AG04449 (cell line): ENCODE measurements at regions not wholly inside any gene's neighbourhood (a gene's known extent, or its start where the extent isn't known, plus 50 kb on each side); places are given as distances from the start of the nearest gene placed in this dataset.
A peak's percentile ranks its signal among the peaks of the same experiment; 100 is the strongest.

Source experiments
- CTCF ChIA-PET: fragments of 350-600 bp; formaldehyde crosslinking; extraction: SDS; loops from one replicate; lab custom pipeline; 2021; ENCODE audit warnings: antibody characterized with exemption; lab: Yijun Ruan, JAX
- POLR2A ChIA-PET: fragments of 400-600, 350-600 bp; formaldehyde crosslinking; extraction: SDS; loops from one replicate; lab custom pipeline; 2020; ENCODE audit warnings: antibody characterized with exemption, inconsistent platforms; lab: Yijun Ruan, JAX
- DNase-seq: peaks from one replicate; pipeline ENCODE4 v3.0.0-alpha.2; 2010; ENCODE audit warnings: low read depth, low spot score
- H3K4me3 ChIP-seq: 2 replicates; pipeline ENCODE4 v1.5.1; 2011; ENCODE audit warnings: low read depth, mild to moderate bottlenecking, control low read depth, low read length
- TF ChIP-seq, protein P1 (sequence below): IDR thresholded peaks from one replicate; pipeline ENCODE4 v1.5.1; 2011; ENCODE audit warnings: mild to moderate bottlenecking, moderate library complexity, low read length, control low read depth, inconsistent platforms; ENCODE audit not compliant: insufficient read depth; ENCODE audit errors: missing control alignments

DNA sequence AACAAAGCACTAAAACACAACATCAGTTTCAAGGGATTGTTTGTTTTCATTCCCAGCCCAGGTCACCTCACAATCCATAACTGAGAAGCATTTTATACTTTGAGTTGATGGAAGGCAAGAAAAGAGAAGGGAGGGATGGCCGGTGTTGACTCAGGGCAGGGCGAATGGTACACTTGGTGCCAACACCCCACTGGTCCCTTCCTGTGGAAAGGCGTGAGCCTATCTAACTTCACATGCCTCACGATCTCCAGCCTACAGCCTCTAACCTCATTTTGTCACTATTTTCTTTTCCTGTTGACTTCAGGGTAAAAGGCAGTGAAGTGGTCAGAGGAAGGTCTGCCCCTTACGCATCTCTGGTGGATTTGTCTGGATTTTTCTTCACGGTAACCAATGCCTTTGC is 53.5 kb upstream of the SASH1 start:
- H3K4me3 ChIP-seq, result no peak overlapping the region
- no peak for DNase-seq
- ChIA-PET POLR2A (no interaction called here), CTCF (no interaction called here)
- TF ChIP-seq, protein P1, sequence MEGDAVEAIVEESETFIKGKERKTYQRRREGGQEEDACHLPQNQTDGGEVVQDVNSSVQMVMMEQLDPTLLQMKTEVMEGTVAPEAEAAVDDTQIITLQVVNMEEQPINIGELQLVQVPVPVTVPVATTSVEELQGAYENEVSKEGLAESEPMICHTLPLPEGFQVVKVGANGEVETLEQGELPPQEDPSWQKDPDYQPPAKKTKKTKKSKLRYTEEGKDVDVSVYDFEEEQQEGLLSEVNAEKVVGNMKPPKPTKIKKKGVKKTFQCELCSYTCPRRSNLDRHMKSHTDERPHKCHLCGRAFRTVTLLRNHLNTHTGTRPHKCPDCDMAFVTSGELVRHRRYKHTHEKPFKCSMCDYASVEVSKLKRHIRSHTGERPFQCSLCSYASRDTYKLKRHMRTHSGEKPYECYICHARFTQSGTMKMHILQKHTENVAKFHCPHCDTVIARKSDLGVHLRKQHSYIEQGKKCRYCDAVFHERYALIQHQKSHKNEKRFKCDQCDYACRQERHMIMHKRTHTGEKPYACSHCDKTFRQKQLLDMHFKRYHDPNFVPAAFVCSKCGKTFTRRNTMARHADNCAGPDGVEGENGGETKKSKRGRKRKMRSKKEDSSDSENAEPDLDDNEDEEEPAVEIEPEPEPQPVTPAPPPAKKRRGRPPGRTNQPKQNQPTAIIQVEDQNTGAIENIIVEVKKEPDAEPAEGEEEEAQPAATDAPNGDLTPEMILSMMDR, result no peak

- CTCF ChIA-PET, result interaction anchor here (0.9 to 1.1 kb wide), 3 partner anchors 17 to 908 kb away, joined by 3 read pairs; no protein-coding TSS in a partner anchor
- TF ChIP-seq, protein P1, result no peak
Measured at GRCh38 chr6:148291876-148292275, 50.8 kb upstream of the SASH1 start.

More at GRCh38 chr6:148291876-148292275, 50.8 kb upstream of the SASH1 start:
- no peak overlapping the region for H3K4me3 ChIP-seq
- peak; percentile 49 for DNase-seq
- POLR2A ChIA-PET, result no interaction called here
